H9 (cell line): ENCODE measurements at regions not wholly inside any gene's neighbourhood (a gene's known extent, or its start where the extent isn't known, plus 50 kb on each side); places are given as distances from the start of the nearest gene placed in this dataset.

Experiments used
- DNase-seq: peaks from one replicate; pipeline ENCODE4 v3.0.0-alpha.2; 2017
- H2AFZ ChIP-seq: one replicate; pipeline ENCODE4 v1.6.1; 2013; ENCODE audit warnings: mild to moderate bottlenecking, low read length, control low read depth, moderate library complexity
- H2AK5ac ChIP-seq: 2 replicates; pipeline ENCODE4 v1.6.1; 2013; ENCODE audit warnings: low read length, control low read depth, mixed read lengths; ENCODE audit not compliant: insufficient read length
- H2BK120ac ChIP-seq: one replicate; pipeline ENCODE4 v1.6.1; 2013; ENCODE audit warnings: low read depth, mild to moderate bottlenecking, low read length, control low read depth, inconsistent platforms; ENCODE audit not compliant: poor library complexity, severe bottlenecking
- H2BK12ac ChIP-seq: 2 replicates; pipeline ENCODE4 v1.6.1; 2013; ENCODE audit warnings: low read length, control low read depth, mixed read lengths, low read depth; ENCODE audit not compliant: insufficient read length
- H2BK15ac ChIP-seq: 2 replicates; pipeline ENCODE4 v1.6.1; 2013; ENCODE audit warnings: low read depth, low read length, control low read depth
- H2BK20ac ChIP-seq: one replicate; pipeline ENCODE4 v1.6.1; 2013; ENCODE audit warnings: low read depth, mild to moderate bottlenecking, low read length, control low read depth, inconsistent platforms; ENCODE audit not compliant: poor library complexity, severe bottlenecking
- H2BK5ac ChIP-seq: 2 replicates; pipeline ENCODE4 v1.6.1; 2013; ENCODE audit warnings: low read length, control low read depth, mixed read lengths; ENCODE audit not compliant: insufficient read length
- H3K14ac ChIP-seq: 2 replicates; pipeline ENCODE4 v1.6.1; 2013; ENCODE audit warnings: low read length, control low read depth; ENCODE audit not compliant: insufficient read depth
- H3K18ac ChIP-seq: 2 replicates; pipeline ENCODE4 v1.6.1; 2013; ENCODE audit warnings: low read depth, mild to moderate bottlenecking, mixed read lengths, low read length, control low read depth; ENCODE audit not compliant: insufficient read length
- H3K23ac ChIP-seq: 2 replicates; pipeline ENCODE4 v1.6.1; 2013; ENCODE audit warnings: low read length, control low read depth, mixed read lengths, low read depth; ENCODE audit not compliant: insufficient read length
- H3K23me2 ChIP-seq: 2 replicates; pipeline ENCODE4 v1.6.1; 2013; ENCODE audit warnings: low read depth, mild to moderate bottlenecking, mixed read lengths, low read length, control low read depth; ENCODE audit not compliant: insufficient read length, poor library complexity, severe bottlenecking
- H3K27ac ChIP-seq: 2 replicates; pipeline ENCODE4 v1.5.1; 2013; ENCODE audit warnings: low read length, control low read depth, mixed read lengths, low read depth; ENCODE audit not compliant: insufficient read length
- H3K27me3 ChIP-seq: 2 replicates; pipeline ENCODE4 v1.6.1; 2013; ENCODE audit warnings: low read length, control low read depth, inconsistent platforms; ENCODE audit not compliant: insufficient read depth
- H3K4ac ChIP-seq: 2 replicates; pipeline ENCODE4 v1.6.1; 2013; ENCODE audit warnings: low read depth, mild to moderate bottlenecking, control low read depth, inconsistent platforms, low read length, moderate library complexity
- H3K4me1 ChIP-seq: 2 replicates; pipeline ENCODE4 v1.6.1; 2013; ENCODE audit warnings: low read length, control low read depth, inconsistent platforms; ENCODE audit not compliant: insufficient read depth
- H3K4me2 ChIP-seq: 2 replicates; pipeline ENCODE4 v1.6.1; 2013; ENCODE audit warnings: low read length, control low read depth, mixed read lengths; ENCODE audit not compliant: insufficient read length, insufficient read depth
- H3K56ac ChIP-seq: 2 replicates; pipeline ENCODE4 v1.6.1; 2013; ENCODE audit warnings: low read depth, mild to moderate bottlenecking, mixed read lengths, low read length, control low read depth; ENCODE audit not compliant: insufficient read length
- H3K79me1 ChIP-seq: 2 replicates; pipeline ENCODE4 v1.6.1; 2013; ENCODE audit warnings: low read depth, mild to moderate bottlenecking, moderate library complexity, low read length, control low read depth, inconsistent platforms; ENCODE audit not compliant: insufficient read depth, poor library complexity, severe bottlenecking
- H3K79me2 ChIP-seq: 2 replicates; pipeline ENCODE4 v1.6.1; 2013; ENCODE audit warnings: low read length, control low read depth, inconsistent platforms; ENCODE audit not compliant: insufficient read depth
- H3K9ac ChIP-seq: 2 replicates; pipeline ENCODE4 v1.6.1; 2013; ENCODE audit warnings: low read length, control low read depth, mixed read lengths; ENCODE audit not compliant: insufficient read length; ENCODE audit errors: extremely low read depth
- H3K9me3 ChIP-seq: one replicate; pipeline ENCODE4 v1.6.1; 2013; ENCODE audit warnings: low read depth, low read length, inconsistent platforms; ENCODE audit not compliant: control insufficient read depth
- H3T11ph ChIP-seq: one replicate; pipeline ENCODE4 v1.6.1; 2013; ENCODE audit warnings: mild to moderate bottlenecking, low read length, control low read depth, inconsistent platforms
- H4K20me1 ChIP-seq: one replicate; pipeline ENCODE4 v1.6.1; 2013; ENCODE audit not compliant: control insufficient read depth, insufficient read length, insufficient read depth
- H4K5ac ChIP-seq: 2 replicates; pipeline ENCODE4 v1.6.1; 2013; ENCODE audit warnings: low read depth, mild to moderate bottlenecking, mixed read lengths, low read length, control low read depth; ENCODE audit not compliant: insufficient read length
- H4K8ac ChIP-seq: replicated peaks from 2 replicates; pipeline ENCODE4 v1.6.1; 2013; ENCODE audit warnings: low read length, control low read depth, mixed read lengths, low read depth; ENCODE audit not compliant: insufficient read length
- H4K91ac ChIP-seq: 2 replicates; pipeline ENCODE4 v1.6.1; 2013; ENCODE audit warnings: low read depth, mild to moderate bottlenecking, moderate library complexity, mixed read lengths, low read length, control low read depth; ENCODE audit not compliant: insufficient read length
- H3K27ac Mint-ChIP-seq, 3 experiments: 2 replicates in 2 of 3; 3 replicates in 1 of 3; pipeline ENCODE4 v1.8.0; 2020 to 2021; ENCODE audit warnings: mixed read lengths in 3 of 3, mild to moderate bottlenecking in 1 of 3, moderate library complexity in 1 of 3
- H3K27me3 Mint-ChIP-seq: 2 replicates; pipeline ENCODE4 v1.8.0; 2021; ENCODE audit warnings: low read depth, mild to moderate bottlenecking, moderate library complexity, mixed read lengths
- H3K36me3 Mint-ChIP-seq, 3 experiments: 2 replicates in 2 of 3; 3 replicates in 1 of 3; pipeline ENCODE4 v1.8.0; 2020 to 2021; ENCODE audit warnings: low read depth in 3 of 3, mixed read lengths in 3 of 3; ENCODE audit not compliant: insufficient read depth in 1 of 3
- H3K4me1 Mint-ChIP-seq, 2 experiments: 2 replicates each; pipeline ENCODE4 v1.8.0; 2020; ENCODE audit warnings: mixed read lengths in 2 of 2
- H3K4me3 Mint-ChIP-seq, 2 experiments: 2 replicates in 1 of 2; 3 replicates in 1 of 2; pipeline ENCODE4 v1.8.0; 2020 to 2021; ENCODE audit warnings: mild to moderate bottlenecking in 2 of 2, mixed read lengths in 2 of 2, moderate library complexity in 1 of 2
- H3K9me3 Mint-ChIP-seq, 2 experiments: 2 replicates in 1 of 2; 3 replicates in 1 of 2; pipeline ENCODE4 v1.8.0; 2020; ENCODE audit warnings: mild to moderate bottlenecking in 2 of 2, mixed read lengths in 2 of 2, moderate library complexity in 1 of 2
- TF ChIP-seq, protein P1 (sequence below): fragments of 200-600 bp; sonication (generic); conservative IDR thresholded peaks from 3 replicates; pipeline ENCODE4 v1.8.0; 2021; ENCODE audit warnings: antibody characterized with exemption, mild to moderate bottlenecking

DNA sequence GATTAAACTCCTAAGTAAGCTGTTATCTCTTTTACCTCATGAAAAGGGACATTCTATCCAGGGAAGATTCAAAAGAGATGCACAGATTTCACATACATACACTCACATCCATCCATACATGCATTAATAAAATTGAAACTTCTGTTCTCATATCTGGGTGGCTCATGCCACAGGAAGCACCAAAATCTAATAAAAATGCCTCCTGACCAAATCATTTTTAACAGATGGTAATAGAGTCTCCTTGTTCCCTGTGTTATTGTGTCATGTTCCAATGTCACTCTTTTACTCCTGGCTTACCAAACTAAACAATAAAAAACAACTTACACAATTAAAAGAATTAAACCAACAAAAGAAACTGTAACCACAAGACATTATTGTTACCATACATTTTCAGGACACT lies 742.1 kb upstream of the MANEA start:
- Histone ChIP-seq H3K9me3 (no peaks in the 10 kb centered on the region), H2BK15ac (no peak overlapping the region), H4K8ac (no peak overlapping the region), H4K20me1 (no peaks in the 10 kb centered on the region), H3K4ac (no peak overlapping the region), H2AK5ac (no peak overlapping the region), H3K23ac (no peak overlapping the region), H2BK20ac (no peak overlapping the region), H2BK5ac (no peak overlapping the region), H3K27ac (no peak overlapping the region), H3K79me1 (no peaks in the 10 kb centered on the region), H2BK12ac (no peak overlapping the region), H3K79me2 (no peaks in the 10 kb centered on the region), H3K4me1 (no peaks in the 10 kb centered on the region), H3T11ph (no peak overlapping the region), H2BK120ac (no peak overlapping the region), H3K23me2 (no peaks in the 10 kb centered on the region), H2AFZ (no peak overlapping the region), H3K27me3 (no peaks in the 10 kb centered on the region), H4K91ac (no peak overlapping the region), H3K14ac (no peak overlapping the region), H3K9ac (no peak overlapping the region), H3K4me2 (no peak overlapping the region), H3K56ac (no peak overlapping the region), H3K18ac (no peak overlapping the region), H4K5ac (no peak overlapping the region)
- no peaks in the 10 kb centered on the region for H3K27me3 Mint-ChIP-seq
- H3K4me3 Mint-ChIP-seq, result no peak overlapping the region
- no peaks in the 10 kb centered on the region for H3K9me3 Mint-ChIP-seq
- H3K27ac Mint-ChIP-seq, result no peak overlapping the region
- H3K4me1 Mint-ChIP-seq, result no peaks in the 10 kb centered on the region
- no peak for DNase-seq
- TF ChIP-seq, protein P1, sequence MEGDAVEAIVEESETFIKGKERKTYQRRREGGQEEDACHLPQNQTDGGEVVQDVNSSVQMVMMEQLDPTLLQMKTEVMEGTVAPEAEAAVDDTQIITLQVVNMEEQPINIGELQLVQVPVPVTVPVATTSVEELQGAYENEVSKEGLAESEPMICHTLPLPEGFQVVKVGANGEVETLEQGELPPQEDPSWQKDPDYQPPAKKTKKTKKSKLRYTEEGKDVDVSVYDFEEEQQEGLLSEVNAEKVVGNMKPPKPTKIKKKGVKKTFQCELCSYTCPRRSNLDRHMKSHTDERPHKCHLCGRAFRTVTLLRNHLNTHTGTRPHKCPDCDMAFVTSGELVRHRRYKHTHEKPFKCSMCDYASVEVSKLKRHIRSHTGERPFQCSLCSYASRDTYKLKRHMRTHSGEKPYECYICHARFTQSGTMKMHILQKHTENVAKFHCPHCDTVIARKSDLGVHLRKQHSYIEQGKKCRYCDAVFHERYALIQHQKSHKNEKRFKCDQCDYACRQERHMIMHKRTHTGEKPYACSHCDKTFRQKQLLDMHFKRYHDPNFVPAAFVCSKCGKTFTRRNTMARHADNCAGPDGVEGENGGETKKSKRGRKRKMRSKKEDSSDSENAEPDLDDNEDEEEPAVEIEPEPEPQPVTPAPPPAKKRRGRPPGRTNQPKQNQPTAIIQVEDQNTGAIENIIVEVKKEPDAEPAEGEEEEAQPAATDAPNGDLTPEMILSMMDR, result no peak
- no peaks in the 10 kb centered on the region for H3K36me3 Mint-ChIP-seq
